HG02943 (cell line): ENCODE measurements at regions not wholly inside any gene's neighbourhood (a gene's known extent, or its start where the extent isn't known, plus 50 kb on each side); places are given as distances from the start of the nearest gene placed in this dataset.
"Not testable (repeated sequence)": the region's sequence is repeated elsewhere in the genome, so short reads cannot be mapped to it uniquely, and the experiment has no call there.

Experiments used
- ATAC-seq: cut with Tn5 transposase; IDR thresholded peaks from one replicate; pipeline ENCODE4 v1.9.1; 2021; ENCODE audit warnings: mild to moderate bottlenecking, low read depth, moderate library complexity; ENCODE audit not compliant: unreplicated experiment

- ATAC-seq, result no peak
Measured at GRCh38 chr2:16396986-16397385, 268.6 kb downstream of the CYRIA start.

DNA sequence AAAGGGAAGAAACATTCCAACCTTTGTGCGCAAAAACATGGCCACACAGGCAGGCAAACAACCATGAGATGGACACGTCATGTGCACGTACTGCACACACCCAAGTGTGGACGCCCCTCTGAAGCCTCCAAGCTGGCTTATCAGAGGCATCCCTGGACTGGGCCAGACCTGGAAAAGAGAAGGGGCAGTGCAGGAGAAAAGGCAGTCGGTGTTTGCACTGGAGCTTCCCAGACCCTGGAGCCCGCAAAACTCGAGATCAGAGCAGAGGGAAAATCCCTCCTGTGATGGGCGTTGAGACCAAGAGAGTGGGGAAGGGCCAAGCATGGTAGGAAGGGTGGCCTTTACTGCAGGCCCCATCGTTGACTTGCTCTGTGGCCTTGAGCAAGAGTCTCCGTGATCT is 269.5 kb downstream of the CYRIA start:
- no peak for ATAC-seq

DNA sequence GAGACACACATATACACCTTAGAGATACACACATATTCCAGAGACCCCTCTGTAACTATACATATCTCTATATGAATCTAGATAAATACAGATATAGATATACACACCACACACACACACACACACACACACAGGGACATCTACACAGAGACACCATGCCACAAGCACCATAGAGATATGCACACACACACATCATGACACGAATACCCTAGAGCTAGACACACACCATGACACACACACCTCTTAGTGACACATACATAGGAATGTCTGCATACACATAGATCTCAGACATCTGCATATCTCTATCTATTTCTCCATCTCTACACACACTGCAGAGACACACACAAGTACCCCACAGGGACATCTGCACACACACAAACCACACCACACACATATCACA is 270.0 kb downstream of the CYRIA start:
- no peak for ATAC-seq

GRCh38 chr2:16394986-16395550 is 270.6 kb downstream of the CYRIA start:
- ATAC-seq, result no peak

GRCh38 chr2:16394072-16394985 is 271.3 kb downstream of the CYRIA start:
- no peak for ATAC-seq

GRCh38 chr2:16393500-16394071 is 272.0 kb downstream of the CYRIA start:
- ATAC-seq, result no peak

DNA sequence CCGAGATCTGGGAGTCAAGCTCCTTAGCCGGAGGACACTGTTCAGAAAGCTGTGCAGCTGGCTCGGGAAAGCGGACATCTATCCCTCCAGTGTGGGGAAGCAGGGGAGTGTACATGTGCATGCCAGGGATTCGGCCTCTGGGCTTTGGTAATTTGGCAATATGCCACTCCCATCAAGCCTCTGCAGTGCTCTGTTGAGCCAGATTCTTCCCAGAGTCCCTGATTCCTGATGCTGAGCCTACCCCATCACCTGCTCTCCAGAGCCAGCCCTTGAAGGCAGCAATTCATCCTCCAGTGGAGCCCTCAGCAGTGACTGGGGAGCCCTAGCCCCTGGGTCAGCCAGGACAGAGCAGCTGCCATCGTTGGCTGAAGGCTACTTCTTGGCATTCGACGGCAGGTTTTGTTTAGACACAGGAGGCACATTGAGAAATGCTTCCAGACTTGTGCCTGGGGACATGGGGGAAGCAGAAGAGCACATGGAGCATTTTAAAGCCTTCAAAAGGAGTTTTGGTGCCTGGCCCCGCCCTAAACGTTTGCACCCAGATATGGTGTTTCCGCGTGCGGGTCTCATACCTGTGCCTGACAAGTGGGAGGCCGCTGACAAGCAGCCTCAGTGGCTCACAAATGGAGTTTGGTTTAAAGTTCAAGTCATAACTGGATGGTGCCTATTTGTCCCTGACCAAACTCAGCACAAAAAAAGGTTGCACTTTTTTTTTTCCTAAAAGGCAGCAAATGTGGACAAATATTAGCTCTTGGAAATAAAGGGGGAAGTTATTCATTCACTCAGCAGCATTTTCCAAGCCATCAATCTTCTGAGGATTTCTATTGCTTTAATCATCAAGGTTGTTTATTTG is 272.8 kb downstream of the CYRIA start:
- ATAC-seq, result no peak

DNA sequence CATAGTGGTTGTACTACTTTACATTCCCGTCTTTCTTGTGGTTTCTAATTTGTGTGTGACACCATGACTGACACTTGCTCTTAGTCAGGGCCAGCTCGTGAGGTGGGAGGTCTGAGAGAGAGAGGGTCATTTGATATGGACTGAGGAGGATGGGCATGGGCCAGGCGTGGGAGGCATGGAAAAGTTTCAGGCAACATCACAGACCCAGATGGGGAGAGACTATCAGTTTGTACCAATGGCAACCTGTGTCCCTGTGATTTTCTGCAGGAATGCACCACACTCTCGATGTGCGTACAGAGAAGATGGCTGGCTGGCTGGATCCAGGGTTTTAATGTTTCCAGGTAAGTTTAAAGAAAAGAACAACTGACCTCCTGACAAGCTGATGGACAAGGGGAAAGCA is 273.6 kb downstream of the CYRIA start:
- ATAC-seq, result no peak

- ATAC-seq, result no peak
Measured at GRCh38 chr2:16390561-16390960, 275.1 kb downstream of the CYRIA start.

- no peak for ATAC-seq
Measured at GRCh38 chr2:16389611-16390010, 276.0 kb downstream of the CYRIA start.

DNA sequence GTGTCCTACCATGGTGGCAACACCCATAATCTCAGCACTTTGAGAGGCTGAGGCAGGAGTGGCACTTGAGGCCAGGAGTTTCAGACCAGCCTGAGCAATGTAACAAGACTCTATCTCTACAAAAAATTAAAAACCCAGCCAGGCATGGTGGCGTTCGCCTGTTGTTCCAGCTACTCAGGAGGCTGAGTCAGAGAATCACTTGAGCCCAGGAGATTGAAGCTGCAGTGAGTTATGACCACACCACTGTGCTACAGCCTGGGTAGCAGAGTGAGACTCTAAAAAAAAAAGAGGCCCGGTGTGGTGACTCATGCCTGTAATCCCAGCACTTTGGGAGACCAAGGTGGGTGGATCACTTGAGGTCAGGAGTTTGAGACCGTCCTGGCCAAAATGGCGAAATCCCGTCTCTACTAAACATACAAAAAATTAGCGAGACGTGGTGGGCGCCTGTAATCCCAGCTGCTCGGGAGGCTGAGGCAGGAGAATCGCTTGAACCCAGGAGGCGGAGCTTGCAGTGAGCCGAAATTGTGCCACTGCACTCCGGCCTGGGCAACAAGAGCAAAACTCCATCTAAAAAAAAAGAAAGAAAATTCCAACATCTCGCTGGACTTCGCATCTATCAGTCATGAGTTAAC is 277.3 kb downstream of the CYRIA start:
- ATAC-seq, result not testable (repeated sequence)

DNA sequence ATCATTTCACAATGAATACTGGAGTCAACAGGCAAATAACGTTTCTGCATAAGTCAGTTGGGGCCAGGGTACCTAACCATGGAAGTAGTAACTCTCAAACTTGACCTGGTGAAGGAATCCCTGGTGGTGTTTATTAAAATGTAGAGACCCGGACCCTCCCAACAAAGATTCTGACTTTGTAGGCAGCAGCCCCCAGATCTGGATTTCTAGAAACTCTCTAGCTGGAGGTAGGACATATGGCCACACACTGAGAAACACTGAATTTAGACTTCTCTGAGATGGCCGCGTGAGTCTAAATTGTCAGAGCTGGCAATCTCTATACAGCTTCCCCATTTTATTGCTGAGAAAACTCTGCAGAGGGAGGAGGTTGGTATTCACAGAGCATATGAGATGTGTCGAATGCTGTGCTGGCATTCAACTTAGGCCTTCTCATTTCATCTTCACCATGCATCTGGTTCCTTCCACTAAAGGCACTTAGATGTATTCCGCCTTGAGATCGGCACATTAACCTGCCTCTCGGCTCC is 278.1 kb downstream of the CYRIA start:
- ATAC-seq, result no peak

DNA sequence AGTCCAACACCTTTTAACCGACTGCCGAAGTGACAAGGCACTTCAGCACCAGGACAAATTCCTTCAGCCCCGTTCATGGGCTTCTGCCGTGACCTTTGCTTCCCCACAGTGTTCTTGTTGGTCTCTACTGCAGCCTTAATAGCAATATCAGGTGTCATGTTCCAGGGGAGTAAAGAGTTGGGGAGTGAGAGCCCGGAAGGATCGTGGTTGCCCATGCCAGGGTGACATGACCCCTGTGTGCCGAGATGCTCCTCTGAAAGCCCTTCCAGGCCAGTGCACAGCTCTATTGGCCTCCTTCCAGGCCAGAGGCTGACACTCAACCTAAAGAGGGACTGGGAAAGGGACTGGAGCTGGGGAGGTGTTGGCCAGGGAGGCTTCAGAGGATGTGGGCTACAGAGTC is 279.2 kb downstream of the CYRIA start:
- ATAC-seq, result no peak

- no peak for ATAC-seq
Measured at GRCh38 chr2:16386031-16386430, 279.6 kb downstream of the CYRIA start.

- no peak for ATAC-seq
Measured at GRCh38 chr2:16385341-16385740, 280.3 kb downstream of the CYRIA start.

DNA sequence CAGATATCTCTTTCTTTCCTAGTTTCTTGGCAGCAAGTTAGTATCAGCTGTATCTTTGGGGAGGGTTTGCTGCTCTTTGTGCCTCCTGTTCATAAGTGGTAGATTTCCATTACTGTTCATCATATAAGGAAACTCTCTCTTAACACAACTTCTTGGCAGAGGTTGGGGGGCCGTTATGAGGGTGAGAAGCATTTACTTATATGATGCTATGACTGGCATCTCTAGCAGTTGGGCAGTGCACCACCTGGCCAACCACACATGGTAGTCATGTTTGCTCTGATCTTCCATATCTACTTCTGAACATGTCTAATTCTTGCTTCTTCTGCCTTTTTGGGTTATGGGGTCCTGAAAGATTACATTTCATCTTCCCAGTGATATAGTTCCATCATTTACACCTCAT is 282.2 kb downstream of the CYRIA start:
- no peak for ATAC-seq

- no peak for ATAC-seq
Measured at GRCh38 chr2:16382451-16382850, 283.2 kb downstream of the CYRIA start.

- ATAC-seq, result no peak
Measured at GRCh38 chr2:16381511-16381910, 284.1 kb downstream of the CYRIA start.

- not testable (repeated sequence) for ATAC-seq
Measured at GRCh38 chr2:16379901-16380300, 285.7 kb downstream of the CYRIA start.

DNA sequence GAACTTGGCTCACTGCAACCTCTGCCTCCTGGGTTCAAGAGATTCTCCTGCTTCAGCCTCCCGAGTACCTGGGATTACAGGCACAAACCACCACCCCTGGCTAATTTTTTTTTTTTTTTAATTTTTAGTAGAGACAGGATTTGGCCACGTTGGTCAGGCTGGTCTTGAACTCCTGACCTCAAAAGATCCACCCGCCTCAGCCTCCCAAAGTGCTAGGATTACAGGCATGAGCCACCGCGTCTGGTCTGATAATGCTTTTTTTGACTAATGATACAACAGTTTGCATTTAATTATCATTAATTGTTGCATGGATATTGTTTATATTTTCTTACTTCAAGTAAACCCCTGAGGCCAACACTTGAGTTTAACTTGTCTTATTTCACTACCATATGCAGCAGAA is 286.6 kb downstream of the CYRIA start:
- not testable (repeated sequence) for ATAC-seq
